ENCODE measurements at regions not wholly inside any gene's neighbourhood (a gene's known extent, or its start where the extent isn't known, plus 50 kb on each side); places are given as distances from the start of the nearest gene placed in this dataset.
"Not testable (repeated sequence)": the region's sequence is repeated elsewhere in the genome, so short reads cannot be mapped to it uniquely, and the experiment has no call there.

DNA sequence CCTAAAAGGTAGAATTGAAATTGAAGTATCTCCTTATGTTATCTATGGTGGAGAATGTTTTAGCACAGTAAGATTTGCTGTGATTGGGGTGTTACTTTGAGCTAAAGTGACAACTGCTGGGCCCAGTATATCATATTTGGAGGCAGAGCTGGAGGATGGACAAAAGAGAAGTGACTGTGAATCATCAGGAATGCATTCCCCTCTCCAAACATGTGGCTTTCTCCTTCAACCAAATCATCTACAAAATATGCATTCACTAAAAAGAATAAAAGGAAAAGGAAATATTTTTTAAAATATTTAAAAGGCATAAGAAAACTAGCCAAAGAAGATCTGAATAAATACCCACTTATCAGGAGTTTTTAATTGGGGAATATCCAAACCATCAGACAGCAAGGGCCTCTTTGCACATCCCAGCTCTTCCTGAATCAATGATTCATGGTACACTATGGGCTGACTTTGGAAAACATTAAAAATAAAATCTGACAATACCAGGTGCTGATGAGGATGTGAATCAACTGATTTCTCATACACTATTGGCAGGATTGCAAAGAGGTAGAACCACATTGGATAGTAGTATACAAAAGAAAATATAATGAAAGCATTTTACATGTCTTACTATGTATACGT lies 671.7 kb upstream of the NR3C2 start:
- DNase-seq = no peak

DNA sequence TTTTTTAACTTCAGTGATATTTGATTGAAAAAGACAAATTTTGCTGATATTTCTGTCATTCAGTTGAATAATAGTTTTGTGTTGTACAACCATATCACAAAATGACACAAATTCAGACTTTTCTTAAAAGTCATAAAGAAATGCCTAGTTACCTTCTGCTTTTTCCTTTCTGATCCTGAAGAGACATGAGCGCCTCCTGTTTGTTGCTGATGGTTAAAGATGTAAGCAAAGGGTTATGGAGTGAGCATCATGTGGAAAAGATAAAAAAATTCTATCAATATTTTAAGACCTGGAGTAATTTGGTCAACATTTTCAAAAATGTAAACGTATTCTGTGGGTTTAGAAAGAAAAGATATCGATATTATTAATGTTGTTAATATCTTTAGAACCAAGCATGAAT lies 669.9 kb upstream of the NR3C2 start:
- DNase-seq = no peak

DNA sequence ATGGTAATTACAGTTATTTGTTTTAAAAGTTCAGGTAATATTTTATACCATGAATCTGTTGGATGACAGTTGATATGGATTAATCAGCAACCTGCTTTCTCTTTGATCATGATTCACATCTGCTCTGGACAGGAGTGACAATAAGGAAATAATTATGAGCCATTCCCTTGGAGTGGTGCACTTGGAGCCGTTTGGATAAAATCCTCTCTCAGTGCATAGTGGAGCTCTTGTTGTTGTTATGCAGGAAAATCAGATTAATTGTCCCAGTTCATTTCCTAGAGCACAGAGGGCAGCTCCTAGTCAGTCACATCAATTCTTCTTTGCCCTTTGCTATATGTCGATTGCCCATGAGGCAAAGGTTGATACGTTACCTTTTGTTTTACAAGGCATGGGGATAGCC lies 668.3 kb upstream of the NR3C2 start:
- no peak for DNase-seq

DNA sequence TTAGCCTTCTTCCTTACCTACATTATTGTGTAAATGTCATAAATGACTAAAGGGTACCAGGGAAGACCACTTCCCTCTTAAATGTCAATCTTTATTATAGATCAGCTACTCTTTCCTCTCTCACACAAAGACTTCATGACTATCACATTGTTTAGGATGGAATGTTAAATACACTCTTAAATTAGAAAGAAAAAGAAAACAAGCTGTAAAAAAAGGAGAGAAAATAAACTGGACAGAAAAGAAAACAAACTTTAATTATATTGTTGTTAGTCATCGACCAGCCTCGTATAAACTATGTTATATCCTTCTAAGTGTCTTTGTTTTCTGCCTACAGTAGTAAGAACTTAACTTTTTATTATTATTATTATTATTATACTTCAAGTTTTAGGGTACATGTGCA lies 666.4 kb upstream of the NR3C2 start:
- no peak for DNase-seq

DNA sequence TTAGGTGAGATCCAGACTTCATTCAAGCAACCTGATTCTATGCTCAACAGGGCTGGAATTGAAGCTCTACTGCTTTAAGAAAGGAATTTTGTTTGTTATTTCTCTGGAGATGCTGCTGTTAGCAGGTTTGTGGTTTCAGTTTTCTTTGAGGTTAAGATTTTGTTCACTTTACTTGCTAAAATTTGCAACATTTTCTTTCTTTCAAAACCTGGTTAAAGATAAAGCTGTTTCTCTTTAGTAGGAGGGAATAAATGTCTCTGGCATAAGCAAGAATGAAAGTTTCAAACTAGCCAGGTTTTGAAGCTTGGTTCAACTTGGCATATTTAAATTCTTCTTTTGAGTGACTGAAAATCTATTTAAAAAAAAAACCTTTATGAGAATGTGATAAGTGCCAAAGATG lies 660.6 kb upstream of the NR3C2 start:
- DNase-seq = no peak

DNA sequence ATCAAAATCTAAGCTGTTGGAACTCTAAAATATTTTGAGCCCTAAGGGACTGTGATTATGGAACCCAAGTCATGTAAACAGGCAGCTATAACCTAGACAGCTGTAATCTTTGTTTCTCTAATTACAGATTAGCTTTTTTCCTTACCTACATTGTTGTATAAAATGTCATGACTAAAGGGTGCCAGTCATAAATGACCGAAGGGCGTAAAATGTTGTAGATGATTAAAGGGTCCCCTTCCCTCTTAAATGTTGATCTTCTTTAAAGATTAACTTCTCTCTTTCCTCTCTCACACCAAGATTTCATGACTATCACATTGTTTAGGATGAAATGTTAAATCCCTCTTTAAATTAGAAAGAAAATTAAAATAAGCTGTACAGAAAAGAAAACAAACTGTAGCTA lies 659.4 kb upstream of the NR3C2 start:
- DNase-seq = no peak

DNA sequence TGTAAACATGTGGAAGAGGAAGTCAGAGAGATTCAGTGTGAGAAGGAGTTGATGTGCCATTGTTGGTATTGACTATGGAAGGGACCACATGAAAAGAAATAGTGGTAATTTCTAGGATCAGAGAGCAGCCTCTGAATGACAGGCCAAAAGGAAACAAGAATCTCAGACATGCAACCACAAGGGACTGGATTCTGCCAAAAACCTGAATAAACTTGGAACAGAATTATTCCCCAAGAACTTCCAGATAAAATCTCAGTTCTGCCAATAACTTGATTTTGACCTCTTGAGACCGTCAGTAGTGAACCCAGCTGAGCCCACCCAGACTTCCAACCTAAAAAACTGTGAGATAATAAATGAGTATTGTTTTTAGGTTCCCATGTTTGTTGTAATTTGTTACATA lies 653.6 kb upstream of the NR3C2 start:
- DNase-seq = no peak

DNA sequence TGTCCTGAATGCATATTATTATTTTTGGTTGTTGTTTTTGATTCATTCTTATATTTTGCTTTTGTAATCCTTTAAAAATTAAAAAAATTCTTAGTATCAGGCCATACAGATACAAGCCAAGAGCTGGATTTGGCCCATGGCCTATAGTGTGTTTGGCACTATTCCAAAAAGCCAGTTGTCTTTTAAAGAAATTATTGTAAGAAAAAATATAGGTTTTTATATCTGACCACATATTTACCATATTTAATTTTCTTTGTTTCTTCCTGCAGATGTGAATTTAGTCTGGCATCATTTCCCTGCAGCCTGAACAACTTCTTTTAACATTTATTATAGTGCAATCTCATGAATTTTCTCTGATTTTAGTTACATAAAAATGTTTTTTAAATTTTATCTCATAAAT lies 652.8 kb upstream of the NR3C2 start:
- DNase-seq = no peak

DNA sequence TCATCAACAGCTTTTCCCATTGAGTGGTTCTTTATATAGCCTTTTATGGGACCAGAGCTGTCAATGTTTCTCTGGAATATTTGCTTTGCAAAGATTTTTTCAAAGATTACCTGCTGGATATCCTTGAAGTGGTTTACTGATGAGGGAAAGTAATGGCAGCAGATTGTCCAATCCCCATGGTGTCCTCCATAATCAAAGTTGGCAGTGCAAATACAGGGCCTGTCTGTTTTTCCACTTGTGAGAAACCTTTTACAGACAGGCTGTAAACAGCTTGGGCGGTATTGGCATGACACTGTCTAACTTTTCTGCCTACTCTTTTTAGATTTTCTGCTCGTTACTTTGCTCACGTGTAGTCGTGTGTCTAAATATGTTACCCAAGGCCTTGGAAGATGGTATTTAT lies 641.9 kb upstream of the NR3C2 start:
- DNase-seq = no peak

DNA sequence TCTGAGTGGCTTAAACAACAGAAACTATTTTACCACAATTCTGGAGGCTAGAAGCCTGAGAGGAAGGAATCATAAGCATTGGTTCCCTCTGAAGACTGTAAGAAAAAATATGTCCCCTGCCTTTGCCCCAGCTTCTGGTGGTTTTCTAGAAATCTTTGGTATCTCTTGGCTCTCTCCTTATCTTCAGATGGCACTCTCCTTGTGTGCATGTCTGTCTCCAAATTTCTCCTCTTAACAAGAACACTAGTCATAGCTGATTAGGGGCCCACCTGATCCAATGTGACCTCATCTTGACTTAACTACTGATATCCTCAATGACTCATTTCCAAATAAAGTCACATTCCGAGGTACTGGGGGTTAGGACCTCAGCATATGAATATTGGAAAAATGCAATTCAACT lies 635.0 kb upstream of the NR3C2 start:
- DNase-seq = no peak

DNA sequence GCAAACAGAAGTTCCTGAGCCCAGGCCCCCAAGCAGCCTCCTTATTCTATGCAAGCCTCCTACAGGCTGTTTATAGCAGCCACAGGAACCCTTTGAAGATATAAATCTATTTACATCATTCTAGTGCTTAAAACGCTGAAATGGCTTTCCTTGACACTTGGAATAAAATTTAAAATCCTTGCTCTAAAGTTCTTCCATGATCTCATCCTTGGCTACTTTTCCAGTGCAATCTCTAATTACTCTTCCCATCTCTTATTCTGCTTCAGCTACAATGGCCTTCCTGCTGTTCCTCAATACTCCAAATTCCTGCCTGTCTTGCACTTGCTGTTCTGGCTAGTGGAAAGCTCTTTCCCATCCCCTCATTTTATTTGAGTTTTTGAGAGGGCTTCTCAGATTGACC lies 634.2 kb upstream of the NR3C2 start:
- DNase-seq = no peak

DNA sequence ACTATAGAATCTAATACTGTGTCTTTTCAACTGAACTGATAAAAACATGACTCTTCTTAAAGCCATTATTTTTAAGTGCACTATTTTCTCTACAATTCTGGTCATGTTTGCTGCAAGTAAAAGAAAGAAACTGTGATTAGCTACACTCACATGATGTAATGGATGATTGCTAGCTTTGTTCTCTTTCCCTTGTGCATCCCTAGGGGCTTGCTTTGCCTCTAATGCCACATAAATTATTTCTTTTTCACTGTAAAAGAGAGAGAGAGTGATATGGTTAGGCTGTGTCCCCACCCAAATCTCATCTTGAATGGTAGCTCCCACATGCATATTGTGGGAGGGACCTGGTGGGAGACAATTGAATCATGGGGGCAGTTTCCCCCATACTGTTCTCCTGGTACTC lies 630.2 kb upstream of the NR3C2 start:
- no peak for DNase-seq

DNA sequence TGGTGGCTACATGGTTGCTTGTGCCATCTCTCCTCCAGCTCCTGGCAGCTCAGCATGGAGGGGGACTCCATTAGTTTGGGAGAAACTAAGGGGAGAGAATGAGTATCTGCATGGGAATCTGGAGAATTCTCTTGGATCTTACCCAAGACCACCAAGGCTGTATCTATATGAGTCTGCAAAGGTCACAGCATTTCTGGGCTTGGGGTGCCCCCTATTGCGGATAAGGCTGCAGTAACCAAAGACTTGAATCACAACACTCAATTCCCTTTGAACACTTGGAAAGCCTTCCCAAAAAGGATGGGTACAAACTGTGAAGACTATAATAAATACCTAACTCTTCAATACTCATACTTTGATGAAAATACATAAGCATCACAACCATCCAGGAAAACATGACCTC lies 623.5 kb upstream of the NR3C2 start:
- no peak for DNase-seq

DNA sequence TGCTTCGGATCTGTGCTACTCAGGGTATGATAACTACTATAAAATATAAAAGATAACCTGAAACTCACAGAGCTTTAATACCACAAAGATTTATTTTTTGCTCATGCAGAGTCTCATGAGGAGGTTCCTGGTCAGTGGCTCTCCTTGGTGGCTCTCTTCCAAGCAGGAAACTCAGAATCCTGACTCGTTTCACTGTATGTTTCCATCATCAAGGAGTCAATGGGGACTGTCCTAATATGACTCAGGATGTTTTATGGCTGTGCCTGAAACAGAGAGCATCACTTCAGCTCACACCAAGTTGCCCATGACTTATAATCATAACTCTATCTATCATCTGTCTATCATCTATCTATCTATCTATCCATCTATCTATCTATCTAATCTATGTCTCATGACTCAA lies 620.8 kb upstream of the NR3C2 start:
- no peak for DNase-seq

DNA sequence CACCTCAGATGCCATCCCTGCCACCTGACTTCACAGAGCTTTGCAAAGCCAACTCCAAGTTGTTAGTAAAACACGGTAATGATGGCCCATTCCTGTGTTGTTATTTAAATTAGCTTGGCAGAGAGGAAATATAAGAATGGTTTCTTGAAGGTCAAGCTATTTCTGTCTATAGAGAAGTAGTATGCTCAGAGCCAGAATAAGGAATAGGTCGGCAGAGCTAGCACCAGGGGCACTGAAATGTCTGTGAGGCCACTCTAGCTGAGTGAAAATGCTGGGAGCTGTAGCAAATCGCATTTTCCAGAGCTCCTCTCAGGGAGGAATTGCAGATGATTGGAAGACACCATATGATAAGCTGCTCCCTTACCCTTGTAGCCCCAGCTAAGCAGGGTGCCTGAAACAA lies 615.4 kb upstream of the NR3C2 start:
- DNase-seq = no peak

DNA sequence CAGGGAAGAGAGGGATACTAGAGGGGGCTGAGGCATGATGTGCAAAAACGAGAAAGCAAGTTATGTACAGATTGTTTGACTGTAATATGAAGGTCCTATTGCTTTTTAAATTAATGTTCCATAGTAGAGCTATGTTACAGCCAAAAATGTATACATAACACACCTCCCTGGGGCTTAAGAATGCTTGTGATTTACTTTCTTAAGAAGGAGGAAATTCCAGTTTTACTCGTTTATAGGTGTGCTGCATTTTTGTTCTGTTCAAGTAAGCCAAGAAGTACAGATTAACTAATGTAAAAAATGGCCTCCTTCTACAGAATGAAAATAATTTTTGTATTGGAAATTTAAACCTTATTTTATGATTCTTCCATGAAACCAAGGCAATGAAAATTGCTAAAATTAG lies 614.4 kb upstream of the NR3C2 start:
- no peak for DNase-seq

DNA sequence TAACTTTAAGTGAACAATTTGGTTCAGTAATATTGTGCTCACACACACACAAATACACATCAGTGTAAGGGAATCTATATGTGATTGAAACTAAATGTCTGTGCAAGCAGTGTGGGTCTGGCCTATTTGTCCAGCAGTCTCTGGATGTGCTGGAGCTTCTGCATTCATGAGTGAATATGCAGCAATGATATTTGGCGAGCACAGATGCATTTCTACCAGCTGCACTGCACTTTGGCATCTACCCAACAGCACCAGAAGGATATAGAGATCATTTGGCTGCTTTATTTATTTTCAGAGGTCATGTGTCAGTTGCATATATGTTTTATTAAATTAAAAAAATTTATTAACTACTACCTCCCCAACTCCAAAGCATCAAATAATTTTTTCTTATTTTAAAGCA lies 613.4 kb upstream of the NR3C2 start:
- DNase-seq = no peak

DNA sequence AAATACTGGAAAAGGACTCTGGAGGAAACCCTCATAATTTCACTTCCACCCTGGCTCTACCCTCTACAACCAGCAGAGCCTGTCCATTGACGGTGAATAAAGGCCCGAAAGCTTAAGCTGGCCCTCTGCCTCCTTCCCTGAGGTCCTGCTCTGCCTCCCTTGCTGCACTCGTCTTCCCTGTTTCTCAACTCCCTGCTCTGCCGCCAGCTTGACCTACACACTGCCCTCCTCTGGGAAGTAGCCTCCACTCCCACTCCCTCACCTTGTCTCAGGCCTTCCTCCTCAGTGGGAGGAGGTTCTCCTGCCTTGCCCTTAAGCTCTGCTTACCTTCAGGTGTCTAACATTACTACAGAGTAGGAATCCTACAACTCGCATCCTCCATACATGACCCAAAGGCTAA lies 608.6 kb upstream of the NR3C2 start:
- no peak for DNase-seq

DNA sequence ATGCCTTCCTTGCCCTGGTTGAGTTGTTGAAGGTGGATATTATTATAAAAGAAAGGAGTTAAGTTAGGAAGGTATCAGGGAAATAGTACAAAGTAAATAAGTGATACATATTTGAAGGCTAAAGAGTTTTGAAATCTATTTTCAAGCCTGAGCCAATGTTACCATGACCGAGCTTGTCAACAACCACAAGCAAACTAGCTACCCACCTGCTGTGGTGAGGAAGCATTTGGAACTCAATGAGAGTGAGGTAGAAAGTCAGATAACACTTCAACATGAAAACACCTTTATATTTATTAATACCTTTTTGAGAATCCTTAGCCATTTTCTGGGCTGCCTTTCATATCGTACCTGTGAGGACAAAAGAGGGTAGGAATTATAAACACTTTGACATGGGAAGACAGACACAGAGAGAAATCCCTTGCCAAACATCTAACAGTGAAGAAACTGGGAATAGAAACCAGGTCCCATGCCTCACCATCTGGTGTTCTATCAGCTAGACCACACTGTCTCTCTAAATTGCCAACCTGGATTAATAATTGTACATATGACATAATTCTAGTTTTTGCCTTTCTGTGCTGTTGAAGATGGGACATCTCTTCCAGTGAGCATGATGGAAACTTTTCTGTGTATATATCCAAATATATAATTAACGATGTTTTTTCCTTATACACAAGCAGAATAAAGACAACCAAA lies 606.4 kb upstream of the NR3C2 start:
- no peak for DNase-seq

DNA sequence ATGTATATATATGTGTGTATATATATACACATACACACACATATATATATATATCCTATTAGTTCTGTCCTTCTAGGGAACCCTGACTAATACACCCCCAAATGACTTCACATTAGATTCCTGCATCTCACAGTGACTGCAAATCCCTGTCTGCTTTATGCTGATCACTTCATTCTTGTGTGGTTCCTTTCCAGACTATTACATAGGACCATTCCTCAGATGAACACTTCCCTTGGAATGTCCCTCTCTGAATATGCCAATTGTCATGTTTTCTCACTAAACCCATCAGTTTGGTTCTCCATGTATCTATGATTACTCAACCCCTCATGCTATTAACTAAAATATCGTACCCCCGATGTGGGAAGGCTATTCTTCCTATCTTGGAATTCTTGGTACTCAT lies 605.2 kb upstream of the NR3C2 start:
- no peak for DNase-seq

DNA sequence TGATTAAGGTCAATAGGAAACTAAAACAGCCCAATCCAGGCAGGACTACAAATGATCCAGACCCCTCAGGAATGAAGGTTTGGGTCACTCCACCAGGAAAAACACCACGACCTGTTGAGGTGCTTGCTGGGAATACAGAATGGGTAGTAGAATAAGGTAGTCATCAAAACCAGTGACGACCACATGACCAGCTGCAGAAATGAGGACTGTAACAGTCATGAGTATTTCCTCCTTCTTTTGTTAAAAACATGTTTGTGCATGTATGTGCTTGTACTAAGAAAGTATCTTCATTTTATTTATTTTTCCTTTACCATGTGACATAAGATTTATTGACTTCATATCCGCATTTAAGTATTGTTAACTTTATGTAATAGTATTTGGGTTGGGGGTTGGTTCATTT lies 603.5 kb upstream of the NR3C2 start:
- no peak for DNase-seq

DNA sequence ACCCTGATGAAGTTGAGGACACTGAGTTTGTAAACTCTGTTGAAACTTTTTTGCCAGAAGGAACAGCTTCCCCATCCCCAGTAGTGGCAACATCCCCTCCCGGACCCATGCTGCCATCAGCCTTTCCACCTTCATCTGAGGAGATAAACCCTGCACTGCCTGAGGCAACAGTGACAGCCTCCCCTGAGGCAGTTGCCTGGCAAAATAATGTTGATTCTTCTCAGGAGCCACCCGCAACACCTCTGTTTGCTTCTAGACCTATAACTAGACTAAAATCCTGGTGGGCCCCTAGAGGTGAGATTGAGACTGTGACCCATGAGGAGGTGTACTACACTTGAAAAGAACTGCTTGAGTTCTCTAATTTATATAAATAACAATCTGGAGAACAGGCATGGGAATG lies 597.6 kb upstream of the NR3C2 start:
- not testable (repeated sequence) for DNase-seq

DNA sequence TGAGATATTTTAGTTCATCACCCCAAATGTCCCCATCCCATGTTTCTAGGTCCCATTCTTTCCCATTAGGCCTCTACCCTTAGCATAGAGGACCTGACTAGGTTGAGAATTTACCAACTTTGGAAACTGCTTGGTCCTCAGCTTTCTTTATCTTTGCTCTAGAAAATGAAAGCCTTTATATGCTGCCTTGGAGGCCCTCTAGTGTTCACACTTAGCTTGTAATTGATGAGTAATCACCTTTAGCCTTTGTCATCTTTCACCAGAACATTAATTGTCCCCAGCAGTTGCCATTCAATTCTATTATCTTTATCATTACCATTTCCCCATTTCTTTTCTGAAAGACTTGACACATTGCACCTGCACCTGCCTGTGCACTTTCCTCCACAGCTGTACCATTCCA lies 589.2 kb upstream of the NR3C2 start:
- DNase-seq = no peak

DNA sequence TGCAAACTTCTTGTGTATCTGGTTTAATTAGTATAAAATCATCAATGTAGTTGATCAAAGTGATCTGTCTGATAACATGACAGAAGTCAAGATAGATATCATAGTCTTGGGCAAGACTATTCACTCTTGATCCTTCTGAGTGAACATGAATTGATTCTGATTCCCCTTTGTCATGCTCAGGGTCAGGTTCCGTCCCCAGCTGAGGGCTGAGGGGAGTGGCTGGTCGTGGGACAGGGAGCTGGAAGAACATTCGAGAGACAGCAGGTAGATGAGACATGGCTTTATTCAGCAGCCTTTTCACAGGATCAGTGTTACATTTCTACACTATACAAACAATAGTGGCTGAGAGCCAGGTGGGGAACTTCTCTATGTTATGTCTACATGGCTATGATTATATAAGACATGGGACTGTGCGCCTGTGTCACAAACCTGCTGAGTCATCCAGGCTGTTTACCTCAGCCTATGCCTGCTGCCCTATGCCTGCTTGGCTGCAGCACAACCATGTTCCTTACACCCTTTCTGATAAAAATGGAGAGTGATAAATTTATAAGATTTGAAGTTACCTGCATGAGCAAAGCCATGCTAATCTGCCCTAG lies 586.9 kb upstream of the NR3C2 start:
- no peak for DNase-seq

DNA sequence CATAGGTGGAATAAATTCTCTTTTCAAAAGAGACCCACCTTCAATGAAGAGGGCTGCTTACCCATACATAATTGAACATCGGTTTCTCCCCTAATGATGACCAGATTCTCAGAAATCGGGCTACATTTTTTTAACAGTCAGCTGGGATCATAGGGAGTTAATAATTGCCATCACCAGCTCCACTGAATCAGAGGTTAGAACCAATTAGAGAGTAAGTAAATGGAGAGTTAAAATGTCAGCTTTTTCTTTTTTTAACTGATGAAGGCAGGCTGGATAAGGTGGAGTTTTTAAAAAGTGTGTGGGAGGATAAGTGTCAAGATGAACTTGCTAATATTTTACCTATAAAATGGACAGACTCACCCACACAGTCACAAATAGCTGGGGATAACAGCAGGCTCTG lies 584.5 kb upstream of the NR3C2 start:
- no peak for DNase-seq

Data from CD4-positive, alpha-beta T cell treated with Interleukin-15 for 1 hour (primary cell).